ENCODE measurements at regions not wholly inside any gene's neighbourhood (a gene's known extent, or its start where the extent isn't known, plus 50 kb on each side); places are given as distances from the start of the nearest gene placed in this dataset.

DNA sequence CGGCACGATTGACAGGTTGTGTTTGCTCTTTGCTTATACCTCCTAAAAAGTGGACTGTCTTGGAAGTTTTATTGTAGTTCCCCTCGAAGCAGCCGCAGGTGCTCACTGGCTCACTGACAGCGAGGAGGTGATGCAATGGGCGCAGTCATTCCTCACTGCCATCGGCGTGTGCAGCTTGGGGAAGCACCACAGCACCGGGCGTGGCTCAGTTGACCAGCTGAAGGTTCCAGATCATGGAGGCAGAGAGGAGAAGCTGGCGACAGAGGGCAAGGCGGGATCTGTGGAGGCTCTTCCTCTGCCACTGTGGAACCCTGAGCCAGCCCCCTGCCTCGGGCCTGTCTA lies 72.1 kb upstream of the TNRC6C start:
- no peak overlapping the region for H3K4me3 ChIP-seq
- no peak for TF ChIP-seq POLR2A (IDR thresholded peaks at IDR 0.05)
- TF ChIP-seq EP300 (IDR thresholded peaks at IDR 0.05), result no peak
- TF ChIP-seq, protein P1, sequence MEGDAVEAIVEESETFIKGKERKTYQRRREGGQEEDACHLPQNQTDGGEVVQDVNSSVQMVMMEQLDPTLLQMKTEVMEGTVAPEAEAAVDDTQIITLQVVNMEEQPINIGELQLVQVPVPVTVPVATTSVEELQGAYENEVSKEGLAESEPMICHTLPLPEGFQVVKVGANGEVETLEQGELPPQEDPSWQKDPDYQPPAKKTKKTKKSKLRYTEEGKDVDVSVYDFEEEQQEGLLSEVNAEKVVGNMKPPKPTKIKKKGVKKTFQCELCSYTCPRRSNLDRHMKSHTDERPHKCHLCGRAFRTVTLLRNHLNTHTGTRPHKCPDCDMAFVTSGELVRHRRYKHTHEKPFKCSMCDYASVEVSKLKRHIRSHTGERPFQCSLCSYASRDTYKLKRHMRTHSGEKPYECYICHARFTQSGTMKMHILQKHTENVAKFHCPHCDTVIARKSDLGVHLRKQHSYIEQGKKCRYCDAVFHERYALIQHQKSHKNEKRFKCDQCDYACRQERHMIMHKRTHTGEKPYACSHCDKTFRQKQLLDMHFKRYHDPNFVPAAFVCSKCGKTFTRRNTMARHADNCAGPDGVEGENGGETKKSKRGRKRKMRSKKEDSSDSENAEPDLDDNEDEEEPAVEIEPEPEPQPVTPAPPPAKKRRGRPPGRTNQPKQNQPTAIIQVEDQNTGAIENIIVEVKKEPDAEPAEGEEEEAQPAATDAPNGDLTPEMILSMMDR (IDR thresholded peaks at IDR 0.05), result no peak
- no peaks in the 10 kb centered on the region for H3K27me3 ChIP-seq
- no peaks in the 10 kb centered on the region for H3K36me3 ChIP-seq
- DNase-seq, result no peak
- H3K9me3 ChIP-seq, result no peaks in the 10 kb centered on the region
- intact Hi-C loops (cut with DNase I), result no loop called here
- no peak overlapping the region for H3K27ac ChIP-seq
- WGBS, 3 donors, result 79 to 84% (median 83%) methylated on average over 13 of the region's 13 CpGs
- H3K4me1 ChIP-seq (ENCODE audit: insufficient read depth), result peaks cover 2% of the 10 kb centered on the region

DNA sequence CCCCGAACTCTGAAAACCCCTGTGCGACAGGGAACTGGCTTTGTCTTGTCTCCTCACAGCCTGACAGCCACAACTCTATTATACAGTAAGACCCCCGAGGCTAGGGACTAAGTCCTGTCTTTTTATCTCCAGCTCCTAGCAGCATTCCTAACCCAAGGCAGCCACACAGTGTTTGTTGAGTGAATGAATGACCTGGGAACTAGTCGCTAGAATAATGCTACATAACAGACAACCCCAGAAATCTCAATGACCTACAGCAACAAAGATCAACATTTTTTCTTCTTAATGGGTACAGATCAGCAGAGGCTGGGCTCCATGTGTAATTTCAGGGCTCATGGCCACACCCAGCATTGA lies 71.4 kb upstream of the TNRC6C start:
- no peak for DNase-seq
- intact Hi-C loops (cut with DNase I), result no loop called here
- 57 to 80% (median 75%) methylated on average over 4 of the region's 4 CpGs for WGBS, 3 donors
- Histone ChIP-seq H3K4me1 (ENCODE audit: insufficient read depth) (peaks cover 2% of the 10 kb centered on the region), H3K27me3 (no peaks in the 10 kb centered on the region), H3K36me3 (no peaks in the 10 kb centered on the region), H3K27ac (peak overlapping the region in 1 of 2 donors; percentile 39), H3K9me3 (no peaks in the 10 kb centered on the region), H3K4me3 (peak overlapping the region; percentile 55)
- TF ChIP-seq POLR2A (IDR thresholded peaks at IDR 0.05) (no peak), EP300 (IDR thresholded peaks at IDR 0.05) (no peak)
- TF ChIP-seq, protein P1 (IDR thresholded peaks at IDR 0.05), result no peak

DNA sequence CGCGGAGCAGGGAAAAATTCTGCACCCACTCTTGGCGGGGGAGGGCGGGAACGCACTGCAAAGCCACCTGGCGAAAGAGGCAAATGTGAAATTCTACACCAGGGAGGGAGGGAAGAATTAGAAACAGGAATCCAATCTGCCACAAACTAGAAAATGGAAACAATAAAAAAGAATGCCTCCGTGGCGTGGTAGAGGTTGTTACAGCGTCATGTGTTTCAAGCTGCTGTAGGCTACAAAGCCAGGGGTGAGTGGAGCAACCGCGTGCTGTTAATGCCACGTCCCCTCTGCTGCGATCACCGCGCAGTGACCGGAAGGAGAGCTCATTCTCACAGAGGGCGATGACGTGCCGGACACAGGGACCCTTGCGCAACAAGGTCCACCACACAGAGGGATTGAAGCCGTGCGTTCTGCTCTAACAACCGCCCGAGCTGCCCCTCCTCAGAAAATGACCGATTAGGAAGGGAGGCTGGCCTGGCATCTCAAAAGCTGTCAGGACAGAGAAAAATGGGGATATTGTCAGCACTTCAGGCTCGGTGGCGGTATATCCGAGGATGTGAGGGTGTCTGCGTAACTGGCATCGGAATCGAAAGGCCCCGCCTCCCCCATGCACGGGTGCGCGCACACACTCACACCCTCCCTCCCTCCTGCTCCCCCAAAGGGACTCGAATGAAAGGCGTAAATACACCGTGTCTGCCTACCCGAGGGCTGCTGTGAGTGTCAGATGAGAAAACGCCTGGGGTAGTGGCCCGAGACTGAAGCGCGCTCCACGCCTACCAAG lies 70.8 kb upstream of the TNRC6C start:
- Histone ChIP-seq H3K9me3 (no peaks in the 10 kb centered on the region), H3K4me3 (peak overlapping the region; percentile 55), H3K4me1 (ENCODE audit: insufficient read depth) (peaks cover 2% of the 10 kb centered on the region), H3K27me3 (no peaks in the 10 kb centered on the region), H3K36me3 (no peaks in the 10 kb centered on the region), H3K27ac (peak overlapping the region in 1 of 2 donors; percentile 39)
- intact Hi-C loops (cut with DNase I), result no loop called here
- peak; percentile 55 to 86 (median 67) for DNase-seq
- TF ChIP-seq, protein P1 (IDR thresholded peaks at IDR 0.05), result no peak
- TF ChIP-seq EP300 (IDR thresholded peaks at IDR 0.05) (peak; percentile 66), POLR2A (IDR thresholded peaks at IDR 0.05) (peak; percentile 51)
- 1 to 2% (median 2%) methylated on average over 44 of the region's 44 CpGs for WGBS, 3 donors

DNA sequence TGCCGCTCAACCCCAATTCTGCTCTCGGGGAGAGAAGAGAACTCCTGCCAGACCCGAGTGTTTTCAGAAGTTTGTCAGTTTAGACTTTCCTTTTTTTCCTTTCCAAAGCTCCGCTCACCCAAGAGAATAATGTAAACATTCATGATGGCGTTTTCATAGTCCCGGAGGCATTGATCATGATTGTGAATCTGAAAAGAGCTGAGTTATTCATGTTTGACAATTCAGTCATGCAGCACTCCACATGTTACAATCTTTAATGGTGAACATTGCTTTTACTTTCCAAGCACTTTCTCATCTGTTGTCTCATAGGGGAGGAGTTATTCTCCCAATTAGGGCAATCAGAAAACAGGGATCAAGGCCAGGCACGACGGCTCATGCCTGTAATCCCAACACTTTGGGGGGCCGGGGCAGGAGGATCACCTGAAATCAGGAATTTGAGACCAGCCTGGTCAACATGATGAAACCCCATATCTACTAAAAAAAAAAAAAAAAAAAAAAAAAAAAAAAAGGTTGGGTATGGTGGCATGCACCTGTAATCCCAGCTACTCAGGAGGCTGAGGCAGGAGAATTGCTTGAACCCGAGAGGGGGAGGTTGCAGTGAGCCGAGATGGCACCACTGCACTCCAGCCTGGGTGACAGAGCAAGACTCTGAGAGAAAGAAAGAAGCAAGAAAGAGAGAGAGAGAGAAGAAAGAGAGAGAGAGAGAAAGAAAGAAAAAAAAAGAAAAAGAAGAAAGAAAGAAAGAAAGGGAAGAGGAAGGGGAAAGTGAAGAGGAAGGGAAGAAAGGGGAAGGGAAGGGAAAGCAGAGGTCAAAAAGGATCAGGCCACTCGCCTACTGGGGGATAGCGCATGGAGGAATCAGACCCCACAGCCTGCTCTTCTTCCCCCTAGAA lies 70.0 kb upstream of the TNRC6C start:
- Histone ChIP-seq H3K36me3 (no peaks in the 10 kb centered on the region), H3K27me3 (no peaks in the 10 kb centered on the region), H3K4me3 (peak overlapping the region; percentile 55), H3K9me3 (no peaks in the 10 kb centered on the region), H3K4me1 (ENCODE audit: insufficient read depth) (no peaks in the 10 kb centered on the region), H3K27ac (no peak overlapping the region)
- DNase-seq, result no peak
- WGBS, 3 donors, result 27 to 32% (median 31%) methylated on average over 13 of the region's 13 CpGs
- TF ChIP-seq POLR2A (IDR thresholded peaks at IDR 0.05) (no peak), EP300 (IDR thresholded peaks at IDR 0.05) (no peak)
- TF ChIP-seq, protein P1 (IDR thresholded peaks at IDR 0.05), result no peak
- intact Hi-C loops (cut with DNase I), result no loop called here
